ENCODE measurements at regions not wholly inside any gene's neighbourhood (a gene's known extent, or its start where the extent isn't known, plus 50 kb on each side); places are given as distances from the start of the nearest gene placed in this dataset.

DNA sequence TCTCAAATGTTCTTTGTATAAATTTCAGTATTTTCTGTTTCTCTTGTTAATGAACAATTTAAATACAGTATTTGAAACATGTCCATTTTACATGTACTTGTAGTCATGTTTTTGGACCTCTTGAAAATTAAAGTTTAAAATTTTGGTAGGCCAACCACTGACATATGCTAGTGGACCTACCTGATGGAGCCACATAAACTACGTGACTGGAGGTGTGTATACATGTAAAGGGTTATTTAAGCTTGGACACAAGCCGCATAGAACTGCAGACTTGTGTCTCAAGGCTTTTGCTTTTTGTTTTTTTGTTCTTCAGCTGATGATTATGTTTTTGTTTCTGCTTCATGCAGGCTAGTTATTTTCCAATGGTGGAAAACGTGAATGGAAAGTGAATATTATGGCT is 568.5 kb upstream of the MDGA2 start:
- TF ChIP-seq, protein P1, sequence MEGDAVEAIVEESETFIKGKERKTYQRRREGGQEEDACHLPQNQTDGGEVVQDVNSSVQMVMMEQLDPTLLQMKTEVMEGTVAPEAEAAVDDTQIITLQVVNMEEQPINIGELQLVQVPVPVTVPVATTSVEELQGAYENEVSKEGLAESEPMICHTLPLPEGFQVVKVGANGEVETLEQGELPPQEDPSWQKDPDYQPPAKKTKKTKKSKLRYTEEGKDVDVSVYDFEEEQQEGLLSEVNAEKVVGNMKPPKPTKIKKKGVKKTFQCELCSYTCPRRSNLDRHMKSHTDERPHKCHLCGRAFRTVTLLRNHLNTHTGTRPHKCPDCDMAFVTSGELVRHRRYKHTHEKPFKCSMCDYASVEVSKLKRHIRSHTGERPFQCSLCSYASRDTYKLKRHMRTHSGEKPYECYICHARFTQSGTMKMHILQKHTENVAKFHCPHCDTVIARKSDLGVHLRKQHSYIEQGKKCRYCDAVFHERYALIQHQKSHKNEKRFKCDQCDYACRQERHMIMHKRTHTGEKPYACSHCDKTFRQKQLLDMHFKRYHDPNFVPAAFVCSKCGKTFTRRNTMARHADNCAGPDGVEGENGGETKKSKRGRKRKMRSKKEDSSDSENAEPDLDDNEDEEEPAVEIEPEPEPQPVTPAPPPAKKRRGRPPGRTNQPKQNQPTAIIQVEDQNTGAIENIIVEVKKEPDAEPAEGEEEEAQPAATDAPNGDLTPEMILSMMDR (conservative IDR thresholded peaks at IDR 0.05) = no peak
- no peak for TF ChIP-seq EZH2 (IDR thresholded peaks at IDR 0.05; ENCODE audit: low read depth)

All from PC-9 (cell line).